ENCODE measurements at regions not wholly inside any gene's neighbourhood (a gene's known extent, or its start where the extent isn't known, plus 50 kb on each side); places are given as distances from the start of the nearest gene placed in this dataset.

DNA sequence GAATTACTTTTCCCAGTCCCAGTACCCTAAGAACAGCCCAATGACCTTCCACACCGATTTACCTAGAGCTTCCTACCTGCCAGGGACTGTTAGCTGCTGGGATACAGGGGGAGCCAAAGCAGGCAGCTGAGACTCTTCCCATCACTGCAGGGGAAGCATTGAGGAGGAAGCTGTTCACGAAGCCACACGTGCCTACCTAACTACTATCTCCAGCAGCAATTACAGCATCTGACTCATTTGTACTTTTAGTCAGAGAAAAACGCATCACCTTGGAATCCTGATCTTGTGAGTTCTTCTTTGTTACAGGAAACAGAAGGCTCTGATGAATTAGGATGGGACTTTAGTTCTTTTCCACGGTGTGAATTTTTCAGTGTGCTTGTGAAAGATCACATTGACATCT lies 113.7 kb upstream of the DHX40 start:
- no peak for DNase-seq

- DNase-seq: no peak
Observed at GRCh38 chr17:59454633-59455105, 110.7 kb upstream of the DHX40 start.

GRCh38 chr17:59456428-59456827 lies 109.0 kb upstream of the DHX40 start:
- no peak for DNase-seq

- no peak for DNase-seq
Observed at GRCh38 chr17:59456923-59457615, 108.3 kb upstream of the DHX40 start.

- no peak for DNase-seq
Observed at GRCh38 chr17:59462385-59462784, 103.0 kb upstream of the DHX40 start.

DNA sequence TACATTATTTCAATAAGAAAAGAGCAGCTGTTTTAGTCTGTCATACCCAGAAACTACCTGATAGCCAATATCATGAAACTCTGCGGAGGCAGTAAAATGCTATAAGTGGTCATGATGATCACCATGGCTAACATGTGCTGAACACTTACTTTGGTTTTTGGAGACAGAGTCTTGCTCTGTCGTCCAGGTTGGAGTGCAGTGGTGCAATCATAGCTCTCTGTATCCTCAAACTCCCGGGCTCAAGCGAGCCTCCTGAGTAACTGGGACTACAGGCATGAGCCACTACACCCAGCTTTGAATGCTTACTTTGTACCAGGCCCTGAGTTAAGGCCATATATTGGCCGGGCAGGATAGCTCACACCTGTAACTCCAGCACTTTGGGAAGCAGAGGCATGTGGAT lies 101.2 kb upstream of the DHX40 start:
- no peak for DNase-seq

- no peak for DNase-seq
Observed at GRCh38 chr17:59465949-59466307, 99.5 kb upstream of the DHX40 start.

GRCh38 chr17:59466946-59467801 lies 98.2 kb upstream of the DHX40 start:
- no peak for DNase-seq

DNA sequence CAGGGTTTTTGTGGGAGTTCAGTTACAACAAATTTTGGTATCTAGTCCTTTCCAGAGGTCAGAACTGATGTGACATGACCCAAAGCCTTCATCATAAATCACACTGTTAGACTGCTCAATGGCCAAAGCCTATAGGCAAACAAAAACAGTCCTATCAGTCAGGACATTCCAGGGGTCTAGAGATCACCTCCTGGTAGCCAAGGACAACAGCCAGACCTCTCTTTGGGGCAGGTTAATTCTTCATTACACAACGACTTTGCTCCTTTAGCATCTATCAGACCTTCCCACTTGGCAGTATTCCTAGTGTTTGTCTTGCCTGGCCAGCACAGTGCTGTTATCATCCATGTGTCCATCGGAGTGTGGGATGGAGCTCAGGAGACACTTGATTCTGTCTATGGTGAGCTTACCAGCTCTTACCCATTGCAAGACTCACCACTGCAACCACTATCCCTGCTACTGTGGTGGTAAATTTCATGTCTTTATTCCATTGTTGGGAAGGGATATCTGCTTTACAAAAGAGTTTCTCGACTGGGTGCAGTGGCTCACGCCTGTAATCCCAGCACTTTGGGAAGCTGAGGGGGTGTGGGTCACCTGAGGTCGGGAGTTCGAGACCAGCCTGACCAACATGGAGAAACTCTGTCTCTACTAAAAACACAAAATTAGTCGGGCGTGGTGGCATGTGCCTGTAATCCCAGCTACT lies 95.5 kb upstream of the DHX40 start:
- DNase-seq: no peak

DNA sequence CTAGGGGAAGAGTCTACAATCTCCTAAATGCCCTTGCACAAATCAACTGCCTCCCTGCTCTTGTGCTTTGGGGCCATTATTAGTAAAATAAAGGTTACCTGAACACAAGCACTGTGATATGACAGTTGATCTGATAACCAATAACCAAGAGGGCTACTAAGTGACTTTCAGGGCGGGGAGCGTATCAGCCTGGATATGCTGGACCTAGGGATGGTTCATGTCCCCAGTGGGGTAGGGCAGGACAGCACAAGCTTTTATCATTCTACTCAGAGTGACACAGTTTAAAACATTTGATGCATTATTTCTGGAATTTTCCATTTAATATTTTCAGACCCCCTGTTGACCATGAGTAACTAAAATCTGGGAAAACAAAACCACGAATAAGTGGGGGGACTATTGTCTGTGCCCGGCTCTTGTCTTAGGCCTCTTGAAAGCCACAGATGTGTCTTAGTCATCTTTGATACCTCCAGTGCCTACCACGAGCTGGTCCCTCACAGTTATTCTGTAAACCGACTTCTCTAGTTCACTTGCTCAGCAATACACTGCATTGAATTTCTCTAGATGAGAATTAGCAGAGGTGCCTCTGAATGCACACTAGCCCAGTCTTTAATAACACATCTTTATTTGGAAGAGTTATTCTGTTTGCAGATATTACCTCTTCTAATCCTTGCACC lies 94.6 kb upstream of the DHX40 start:
- no peak for DNase-seq

DNA sequence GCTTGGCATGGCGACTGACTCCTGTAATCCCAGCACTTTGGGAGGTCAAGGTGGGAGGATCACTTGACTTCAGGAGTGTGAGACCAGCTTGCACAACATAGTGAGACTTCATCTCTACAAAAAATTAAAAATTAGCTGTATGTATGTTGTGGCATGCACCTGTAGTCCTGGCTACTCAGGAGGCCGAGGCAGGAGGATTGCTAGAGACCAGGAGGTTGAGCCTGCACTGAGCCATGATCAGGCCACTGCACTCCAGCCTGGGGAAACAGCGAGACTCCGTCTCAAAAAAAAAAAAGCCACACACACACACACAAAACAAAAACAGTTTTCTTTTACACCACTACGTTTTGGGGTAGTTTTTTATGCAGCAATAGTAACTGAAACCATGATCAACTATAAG lies 89.0 kb upstream of the DHX40 start:
- DNase-seq: no peak

DNA sequence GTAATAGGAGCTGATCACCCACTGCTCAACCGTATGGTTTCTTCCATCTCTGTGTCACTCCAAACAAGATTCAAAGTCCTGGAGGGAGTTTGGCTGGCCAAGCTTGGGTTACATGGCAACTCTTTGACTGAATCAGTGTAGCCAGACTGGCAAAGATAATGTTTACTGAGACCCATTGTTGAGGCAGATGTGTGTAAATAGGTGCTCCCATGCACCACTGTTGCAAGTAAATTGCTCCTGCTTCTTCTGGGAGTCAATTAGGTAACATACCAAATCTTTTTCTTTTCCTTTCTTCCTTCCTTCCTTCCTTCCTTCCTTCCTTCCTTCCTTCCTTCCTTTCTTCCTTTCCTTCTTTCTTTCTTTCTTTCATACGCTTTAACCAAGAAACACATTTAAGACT lies 86.3 kb upstream of the DHX40 start:
- no peak for DNase-seq

DNA sequence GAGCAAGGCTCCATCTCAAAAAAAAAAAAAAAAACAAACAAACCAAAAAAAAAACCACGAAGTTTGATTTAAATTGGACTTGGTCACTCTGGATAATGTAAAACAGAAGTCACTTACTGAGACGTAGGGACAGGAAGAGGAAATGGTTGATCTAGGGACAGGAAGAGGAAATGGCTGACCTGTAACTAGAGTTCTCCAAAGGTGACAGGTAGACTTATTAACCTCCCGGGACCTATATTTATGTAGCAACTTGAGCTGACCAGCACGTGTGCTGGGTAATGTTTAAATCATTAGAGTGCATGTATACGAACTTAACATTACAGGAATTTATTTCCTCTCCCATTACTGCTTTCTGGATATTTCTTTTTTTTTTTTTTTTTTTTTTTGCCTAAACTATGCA lies 81.5 kb upstream of the DHX40 start:
- no peak for DNase-seq

DNA sequence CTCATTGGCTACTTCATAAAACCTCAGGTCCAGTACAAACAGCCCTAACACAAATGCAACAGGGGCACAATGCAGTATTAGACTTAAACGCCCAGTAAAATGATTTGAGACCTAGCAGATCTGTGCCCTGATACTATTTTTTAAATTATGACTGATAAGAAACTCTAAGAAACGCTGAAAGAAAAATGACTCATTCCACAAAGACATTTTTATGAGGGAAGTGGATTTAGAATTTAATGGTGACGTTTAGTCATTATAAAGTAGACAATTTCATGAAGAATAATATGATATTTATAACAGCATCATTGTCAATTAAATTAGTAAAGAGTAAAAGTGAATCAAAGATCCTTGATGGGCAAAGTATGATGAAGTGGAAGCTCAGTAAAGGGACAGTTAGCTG lies 80.4 kb upstream of the DHX40 start:
- DNase-seq: no peak

- DNase-seq: no peak
Observed at GRCh38 chr17:59485946-59486345, 79.5 kb upstream of the DHX40 start.

GRCh38 chr17:59487161-59487873 lies 78.1 kb upstream of the DHX40 start:
- no peak for DNase-seq

DNA sequence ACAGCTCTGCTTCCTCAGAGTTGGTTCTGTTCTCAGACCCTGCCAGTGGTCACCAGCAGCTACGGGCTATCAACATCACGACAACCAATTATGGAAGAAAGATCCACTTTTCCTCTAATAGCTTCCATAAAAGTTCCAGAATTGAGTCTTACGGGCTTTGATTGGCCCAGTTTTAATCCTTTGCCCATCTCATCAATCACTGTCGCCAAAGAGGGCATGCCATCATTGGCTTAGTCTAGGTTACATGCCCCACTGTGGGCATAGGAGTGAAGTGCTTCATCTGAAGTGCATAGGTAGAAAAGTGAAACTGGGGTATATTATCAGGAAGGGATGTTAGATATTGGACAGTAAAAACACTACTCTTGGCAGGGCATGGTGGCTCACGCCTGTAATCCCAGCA lies 76.6 kb upstream of the DHX40 start:
- DNase-seq: no peak

DNA sequence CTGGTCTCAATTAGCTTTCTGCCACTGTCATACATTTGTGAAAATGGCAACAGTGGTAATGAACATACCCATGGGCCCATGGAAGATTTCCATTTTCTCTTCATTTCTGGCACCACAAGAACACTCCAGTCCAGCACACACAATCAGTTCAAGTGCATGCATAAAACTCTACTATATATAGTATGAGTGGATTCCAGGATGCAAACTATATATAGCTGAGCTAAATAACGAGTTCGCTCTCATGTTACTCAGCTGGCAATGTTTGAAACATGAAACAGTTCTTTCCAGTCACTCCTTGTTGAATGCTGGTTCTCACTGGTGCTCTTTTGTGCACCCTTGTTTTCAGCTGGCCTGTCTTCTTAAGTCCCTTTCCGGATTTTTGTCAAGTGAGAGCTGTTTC lies 75.2 kb upstream of the DHX40 start:
- no peak for DNase-seq

DNA sequence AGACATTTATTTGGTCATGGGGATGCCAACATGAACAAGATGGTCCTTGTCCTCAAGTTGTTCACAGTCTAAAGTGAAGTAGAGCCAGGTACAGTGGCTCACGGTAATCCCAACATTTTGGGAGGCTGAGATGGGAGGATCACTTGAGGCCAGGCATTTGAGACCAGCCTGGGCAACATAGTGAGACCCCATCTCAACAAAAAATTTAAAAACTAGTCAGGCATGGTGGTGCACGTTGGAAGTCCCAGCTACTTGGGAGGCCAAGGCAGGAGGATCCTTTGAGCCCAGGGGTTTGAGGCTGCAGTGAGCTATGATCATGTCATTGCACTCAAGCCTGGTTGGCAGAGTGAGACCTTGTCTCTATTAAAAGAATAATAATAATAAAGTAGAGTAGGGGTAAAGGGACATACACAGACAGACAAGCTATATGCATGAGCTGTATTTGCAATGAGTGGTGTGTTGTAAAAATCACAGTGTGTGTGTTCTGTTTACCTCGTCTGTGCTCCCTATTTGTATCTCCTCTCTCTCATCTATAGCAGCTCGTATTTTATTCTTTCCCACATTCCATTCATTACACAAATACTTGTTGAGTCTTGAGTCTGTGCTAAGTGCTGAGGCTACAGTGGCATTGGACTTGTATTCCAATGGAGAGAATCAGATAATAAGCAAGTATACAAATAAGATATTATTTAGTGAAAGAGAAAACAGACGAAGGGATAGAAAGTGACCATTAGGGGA lies 73.9 kb upstream of the DHX40 start:
- DNase-seq: no peak

DNA sequence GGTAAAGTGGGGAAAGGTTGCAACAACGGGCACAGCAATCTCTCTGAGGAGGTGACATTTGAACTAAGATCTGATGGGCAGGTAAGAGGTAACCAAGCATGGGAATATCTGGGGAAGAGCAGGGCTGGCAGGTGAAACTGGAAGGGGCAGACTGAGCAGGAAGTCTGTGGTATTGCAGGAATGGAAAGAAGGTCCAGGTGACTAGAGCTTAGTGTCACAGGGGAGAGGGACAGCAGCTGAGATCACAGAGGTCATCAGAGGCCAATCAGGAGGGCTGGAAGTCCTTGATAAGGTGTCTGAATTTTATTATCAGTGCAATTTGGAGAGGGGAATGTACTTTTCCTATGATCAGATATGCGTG lies 73.3 kb upstream of the DHX40 start:
- DNase-seq: no peak

GRCh38 chr17:59493867-59494266 lies 71.5 kb upstream of the DHX40 start:
- DNase-seq: no peak

DNA sequence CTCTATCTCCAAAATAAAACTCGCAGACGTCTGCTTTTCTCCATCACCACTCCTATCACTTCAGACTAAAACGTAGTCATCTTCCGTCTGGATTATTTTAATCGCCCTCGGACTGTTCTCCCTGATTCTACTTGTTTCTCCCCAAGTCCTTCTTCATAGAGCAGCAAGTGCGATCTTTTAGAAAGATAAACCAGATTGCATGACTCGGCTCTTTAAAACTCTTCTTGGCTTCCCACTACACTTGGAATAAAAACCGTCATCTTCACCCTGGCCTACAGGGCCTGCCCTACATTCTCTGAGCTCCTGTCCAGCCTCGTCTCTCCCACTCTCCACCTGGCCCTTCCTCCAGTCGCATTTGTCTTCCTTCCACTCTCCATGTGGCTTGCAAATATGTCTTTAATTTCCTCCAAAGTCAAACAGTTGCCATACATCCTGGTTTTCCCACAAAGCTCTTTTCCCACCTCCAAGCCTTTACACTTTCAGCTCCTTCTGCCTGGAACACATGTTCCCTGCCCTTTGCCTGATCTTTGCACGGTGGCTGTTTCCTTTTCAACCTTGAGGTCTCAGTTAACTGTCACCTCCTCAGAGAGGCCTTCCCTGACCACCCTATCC lies 70.5 kb upstream of the DHX40 start:
- DNase-seq: no peak
